HepG2 (cell line): ENCODE measurements at regions not wholly inside any gene's neighbourhood (a gene's known extent, or its start where the extent isn't known, plus 50 kb on each side); places are given as distances from the start of the nearest gene placed in this dataset.
A peak's percentile ranks its signal among the peaks of the same experiment; 100 is the strongest.

Experiments
- ATAC-seq: fragments of 200-7000 bp; cut with Tn5 transposase; 3 replicates; pipeline ENCODE4 v1.9.1; 2020; ENCODE audit warnings: mild to moderate bottlenecking, moderate library complexity
- BruUV-seq: library from RNA; stranded (reverse); fragments of 400-500 nt; replicated peaks from 2 replicates; lab custom pipeline; 2021; lab: Mats Ljungman, UMichigan
- CTCF ChIA-PET: fragments of 300-600 bp; formaldehyde crosslinking; extraction: SDS; loops from one replicate; lab custom pipeline; 2021; ENCODE audit warnings: low total read pairs, inconsistent platforms, low intra/inter-chr PET ratio; lab: Yijun Ruan, JAX
- POLR2A ChIA-PET: fragments of 350-600 bp; sonication (Branson Sonifier 250); formaldehyde crosslinking; loops from one replicate; lab custom pipeline; 2020; ENCODE audit warnings: antibody characterized with exemption, inconsistent platforms; lab: Yijun Ruan, JAX
- DNase-seq: peaks from one replicate; pipeline ENCODE4 v3.0.0-alpha.2; 2015; ENCODE audit warnings: low spot score
- FAIRE-seq: peaks from 3 replicates; lab custom pipeline; 2011; peaks lifted over from hg19 to GRCh38; lab: Jason Lieb, UNC
- H2AFZ ChIP-seq: one replicate; pipeline ENCODE4 v1.6.1; 2011; ENCODE audit warnings: low read length, inconsistent platforms
- H3K27ac ChIP-seq: fragments of 300-600 bp; 3 replicates; pipeline ENCODE4 v1.8.0; 2011; ENCODE audit warnings: mixed run types, mild to moderate bottlenecking, mixed read lengths, low read length, inconsistent platforms; ENCODE audit not compliant: insufficient read depth; ENCODE audit errors: extremely low read length
- H3K27me3 ChIP-seq, 2 experiments: fragments of 200-600 bp in 1 of 2; 2 replicates in 1 of 2; 3 replicates in 1 of 2; pipeline versions ENCODE4 v1.6.0 to v1.8.0; 2011; ENCODE audit warnings: low read length in 2 of 2, mild to moderate bottlenecking in 2 of 2, moderate library complexity in 2 of 2, inconsistent platforms in 1 of 2; ENCODE audit not compliant: insufficient read depth in 2 of 2, control insufficient read depth in 1 of 2
- H3K36me3 ChIP-seq, 2 experiments: fragments of 200-600 bp in 1 of 2; replicated peaks in 1 of 2; 2 replicates in 1 of 2; 3 replicates in 1 of 2; pipeline versions ENCODE4 v1.5.1 to v1.8.0; 2011; ENCODE audit warnings: low read length in 2 of 2, inconsistent platforms in 1 of 2; ENCODE audit not compliant: insufficient read depth in 2 of 2, control insufficient read depth in 1 of 2
- H3K4me1 ChIP-seq: 2 replicates; pipeline ENCODE4 v1.5.1; 2012; ENCODE audit warnings: low read length, inconsistent platforms; ENCODE audit not compliant: insufficient read depth
- H3K4me2 ChIP-seq: 2 replicates; pipeline ENCODE4 v1.6.0; 2011; ENCODE audit warnings: low read depth, low read length, inconsistent platforms
- H3K4me3 ChIP-seq, 3 experiments: fragments of 200-600 bp in 1 of 3; sonication (generic), shearing (Covaris generic) in 1 of 3; replicated peaks in 1 of 3; 2 replicates each; pipeline ENCODE4 v1.5.1; 2011 to 2016; ENCODE audit warnings: low read length in 3 of 3, inconsistent platforms in 2 of 3, low read depth in 2 of 3, mild to moderate bottlenecking in 2 of 3, control low read depth in 1 of 3, mixed read lengths in 1 of 3; ENCODE audit not compliant: insufficient read depth in 1 of 3
- H3K79me2 ChIP-seq: one replicate; pipeline ENCODE4 v1.6.1; 2011; ENCODE audit warnings: low read length, inconsistent platforms; ENCODE audit not compliant: insufficient read depth
- H3K9ac ChIP-seq: 2 replicates; pipeline ENCODE4 v1.6.0; 2011; ENCODE audit warnings: mild to moderate bottlenecking, low read depth, low read length, inconsistent platforms; ENCODE audit not compliant: insufficient read depth
- H3K9me3 ChIP-seq: 2 replicates; pipeline ENCODE4 v1.5.1; 2012; ENCODE audit warnings: mild to moderate bottlenecking, low read length
- H4K20me1 ChIP-seq: 2 replicates; pipeline ENCODE4 v1.6.0; 2011; ENCODE audit warnings: inconsistent platforms, mild to moderate bottlenecking, low read length, moderate library complexity; ENCODE audit not compliant: insufficient read depth
- ATF4 ChIP-seq, 2 experiments: fragments of 450-650 bp in 1 of 2; sonication (generic) in 1 of 2; formaldehyde crosslinking; IDR thresholded peaks; 2 replicates each; pipeline versions ENCODE4 v1.5.0 to v1.8.0; 2020 to 2022; ENCODE audit warnings: mild to moderate bottlenecking in 1 of 2, missing genetic modification reagents in 1 of 2
- MNT ChIP-seq: fragments of 450-650 bp; IDR thresholded peaks from 2 replicates; pipeline ENCODE4 v1.6.1; 2016
- REL ChIP-seq: sonication (generic); formaldehyde crosslinking; conservative IDR thresholded peaks from 2 replicates; pipeline ENCODE4 v1.8.0; 2022; ENCODE audit warnings: mild to moderate bottlenecking, missing genetic modification reagents, moderate library complexity
- SMARCC2 ChIP-seq: fragments of 450-650 bp; IDR thresholded peaks from 2 replicates; pipeline ENCODE4 v1.6.1; 2017; ENCODE audit warnings: antibody characterized with exemption, mild to moderate bottlenecking
- ZMYM3 ChIP-seq: sonication (generic); formaldehyde crosslinking; IDR thresholded peaks from 2 replicates; pipeline ENCODE4 v1.5.1; 2020; ENCODE audit warnings: mild to moderate bottlenecking, missing genetic modification reagents
- WGBS: methylation state at CpG from one replicate; pipeline ENCODE4 v1.1.6; 2017; ENCODE audit warnings: low lambda C conversion rate; 5-methylcytosine and 5-hydroxymethylcytosine counted together
- in situ Hi-C: cut with HindIII; loops from 2 replicates; pipeline ENCODE4 v1.10.0; 2017; ENCODE audit warnings: low pct_unique_long_range_greater_than_20kb; ENCODE audit not compliant: extremely low pct_ligation_motif_present
- intact Hi-C: fragments of 100-400 bp; cut with micrococcal nuclease; formaldehyde crosslinking; loops from one replicate; pipeline ENCODE4 v1.10.0; 2022; ENCODE audit not compliant: unreplicated experiment

GRCh38 chr9:14497476-14497875, 183.5 kb upstream of the NFIB start:
- Histone ChIP-seq H3K27ac (no peak overlapping the region), H3K4me1 (no peaks in the 10 kb centered on the region), H3K27me3 (peaks cover 1 to 17% of the 10 kb centered on the region in 2 experiments; a peak in 3 of 5 replicates), H3K79me2 (no peaks in the 10 kb centered on the region), H3K9ac (no peak overlapping the region), H3K4me3 (no peak overlapping the region), H4K20me1 (no peaks in the 10 kb centered on the region), H2AFZ (no peak overlapping the region), H3K36me3 (no peaks in the 10 kb centered on the region)
- DNase-seq (no peak), ATAC-seq (no peak)
- intact Hi-C loops (no loop called here), in situ Hi-C loops (no loop called here)
- POLR2A ChIA-PET: no interaction called here
- CTCF ChIA-PET: no interaction called here
- BruUV-seq: no TSS peak
- 0% methylated on average over 1 of the region's 1 CpG for WGBS
- TF ChIP-seq MNT: peak; percentile 97
- no peak for TF ChIP-seq REL (CRISPR knock-in tag)
- no peak for TF ChIP-seq ATF4 (CRISPR knock-in tag; IDR thresholded peaks at IDR 0.05)
- TF ChIP-seq, all 625 proteins: peak for 1
- no peak for FAIRE-seq
- no peak overlapping the region for H3K4me2 ChIP-seq
- no peaks in the 10 kb centered on the region for H3K9me3 ChIP-seq

- H2AFZ ChIP-seq: no peak overlapping the region
- DNase-seq: no peak
- FAIRE-seq: no peak
- WGBS: 8% methylated on average over 3 of the region's 3 CpGs
- H3K9me3 ChIP-seq: no peaks in the 10 kb centered on the region
- no peak overlapping the region for H3K4me3 ChIP-seq
- no peak for ATAC-seq
- intact Hi-C loops (no loop called here), in situ Hi-C loops (no loop called here)
- TF ChIP-seq ZMYM3 (CRISPR knock-in tag) (no peak), SMARCC2 (no peak)
- no peaks in the 10 kb centered on the region for H3K36me3 ChIP-seq
- H3K4me1 ChIP-seq: no peaks in the 10 kb centered on the region
- no peak overlapping the region for H3K9ac ChIP-seq
- H3K27ac ChIP-seq: no peak overlapping the region
- no peaks in the 10 kb centered on the region for H3K79me2 ChIP-seq
- no TSS peak for BruUV-seq
- ChIA-PET CTCF (no interaction called here), POLR2A (no interaction called here)
- no peaks in the 10 kb centered on the region for H4K20me1 ChIP-seq
- H3K27me3 ChIP-seq: peaks cover 0 to 2% of the 10 kb centered on the region in 2 experiments; a peak in 1 of 5 replicates
- H3K4me2 ChIP-seq: no peak overlapping the region
These were observed 174.7 kb upstream of the NFIB start for GRCh38 chr9:14488421-14489190.
